Thoracic aorta (tissue), 2 donors: ENCODE measurements at regions not wholly inside any gene's neighbourhood (a gene's known extent, or its start where the extent isn't known, plus 50 kb on each side); places are given as distances from the start of the nearest gene placed in this dataset.

Source experiments
- ATAC-seq: fragments of 150-250 bp; one replicate; pipeline ENCODE4 v1.8.0; 2017; ENCODE audit warnings: low read depth; ENCODE audit not compliant: insufficient number of reproducible peaks, low FRiP score
- DNase-seq: peaks from one replicate; pipeline ENCODE4 v3.0.0-alpha.2; 2020; ENCODE audit warnings: low spot score
- H3K27ac ChIP-seq, 2 donors: fragments of 200-600 bp; sonication (generic); 1 replicate in 1 of 2; 2 replicates in 1 of 2; pipeline ENCODE4 v1.5.1; 2016; ENCODE audit warnings: mild to moderate bottlenecking in 2 of 2, moderate library complexity in 2 of 2
- H3K27me3 ChIP-seq: fragments of 200-600 bp; sonication (generic); replicated peaks from 2 replicates; pipeline ENCODE4 v1.6.0; 2016; ENCODE audit warnings: mild to moderate bottlenecking; ENCODE audit not compliant: insufficient read depth
- H3K36me3 ChIP-seq: fragments of 200-600 bp; sonication (generic); one replicate; pipeline ENCODE4 v1.5.1; 2016
- H3K4me1 ChIP-seq, 2 donors: fragments of 200-600 bp; sonication (generic); 1 replicate in 1 of 2; 2 replicates in 1 of 2; pipeline versions ENCODE4 v1.5.1 to v1.6.0; 2016; ENCODE audit warnings: low read depth in 2 of 2, mild to moderate bottlenecking in 1 of 2; ENCODE audit not compliant: control insufficient read depth in 1 of 2
- H3K4me3 ChIP-seq: fragments of 200-600 bp; sonication (generic); 2 replicates; pipeline ENCODE4 v1.5.1; 2016; ENCODE audit warnings: mild to moderate bottlenecking
- H3K9me3 ChIP-seq: fragments of 200-600 bp; sonication (generic); 2 replicates; pipeline ENCODE4 v1.5.1; 2016
- CTCF ChIP-seq: fragments of 200-600 bp; sonication (generic); IDR thresholded peaks from one replicate; pipeline ENCODE4 v1.5.1; 2019; ENCODE audit warnings: antibody characterized with exemption

GRCh38 chr11:23413057-23413456 lies 552.8 kb upstream of the CCDC179 start:
- H3K36me3 ChIP-seq = no peaks in the 10 kb centered on the region
- H3K4me1 ChIP-seq = no peaks in the 10 kb centered on the region
- DNase-seq (no peak), ATAC-seq (no peak)
- H3K9me3 ChIP-seq = peaks cover 3% of the 10 kb centered on the region
- no peak overlapping the region for H3K27ac ChIP-seq
- TF ChIP-seq CTCF = no peak
- H3K27me3 ChIP-seq = no peaks in the 10 kb centered on the region
- H3K4me3 ChIP-seq = no peak overlapping the region

- Histone ChIP-seq H3K4me1 (no peaks in the 10 kb centered on the region), H3K27ac (no peak overlapping the region), H3K36me3 (no peaks in the 10 kb centered on the region), H3K4me3 (no peak overlapping the region), H3K27me3 (no peaks in the 10 kb centered on the region), H3K9me3 (no peaks in the 10 kb centered on the region)
- DNase-seq = no peak
- ATAC-seq = no peak
- TF ChIP-seq CTCF = no peak
These were observed 562.8 kb upstream of the CCDC179 start for GRCh38 chr11:23423104-23423503.

GRCh38 chr11:23423656-23424055 lies 563.4 kb upstream of the CCDC179 start:
- Histone ChIP-seq H3K4me1 (no peaks in the 10 kb centered on the region), H3K36me3 (no peaks in the 10 kb centered on the region), H3K9me3 (no peaks in the 10 kb centered on the region), H3K4me3 (no peak overlapping the region), H3K27ac (no peak overlapping the region), H3K27me3 (no peaks in the 10 kb centered on the region)
- no peak for DNase-seq
- TF ChIP-seq CTCF = no peak
- no peak for ATAC-seq

DNA sequence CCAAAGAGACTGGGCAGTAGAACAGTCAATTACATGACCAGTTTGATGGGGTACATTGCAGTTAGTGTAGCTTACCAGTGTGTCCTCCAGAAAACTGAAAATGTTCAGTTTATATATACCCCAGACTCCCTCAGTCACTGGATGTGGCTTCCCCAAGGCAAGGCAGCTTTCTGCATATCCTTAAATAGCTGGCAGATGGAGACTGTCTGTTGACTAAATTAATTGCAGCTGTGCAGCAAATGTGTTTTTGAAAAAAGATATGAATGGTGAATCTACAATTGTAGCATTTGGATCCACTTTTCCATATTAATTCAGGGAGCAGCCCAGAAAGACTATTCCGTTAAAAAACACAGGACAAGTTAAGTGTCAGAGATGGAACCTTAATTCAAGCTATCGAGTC lies 565.1 kb upstream of the CCDC179 start:
- no peak for ATAC-seq
- TF ChIP-seq CTCF = no peak

DNA sequence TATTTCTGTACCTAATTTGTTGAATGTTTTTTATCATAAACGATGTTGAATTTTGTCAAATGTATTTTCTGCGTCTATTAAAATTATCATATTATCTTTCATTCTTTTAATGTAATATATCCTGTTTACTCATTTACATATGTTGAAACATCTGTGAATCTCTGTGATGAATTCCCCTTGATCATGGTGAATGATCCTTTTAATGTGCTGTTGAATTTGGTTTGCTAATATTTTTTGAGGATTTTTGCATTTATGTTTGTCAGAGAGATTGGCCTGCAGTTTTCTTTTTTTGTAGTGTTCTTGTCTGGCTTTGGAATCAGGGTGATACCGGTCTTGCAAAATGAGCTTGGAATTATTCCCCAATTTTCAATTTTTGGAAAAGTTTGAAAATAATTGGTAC lies 569.3 kb upstream of the CCDC179 start:
- DNase-seq (no peak), ATAC-seq (no peak)
- no peaks in the 10 kb centered on the region for H3K4me1 ChIP-seq
- H3K36me3 ChIP-seq = no peaks in the 10 kb centered on the region
- no peak overlapping the region for H3K4me3 ChIP-seq
- no peaks in the 10 kb centered on the region for H3K27me3 ChIP-seq
- no peak for TF ChIP-seq CTCF
- H3K9me3 ChIP-seq = no peaks in the 10 kb centered on the region
- H3K27ac ChIP-seq = no peak overlapping the region

More for the DNA sequence above, 565.1 kb upstream of the CCDC179 start:
- no peaks in the 10 kb centered on the region for H3K9me3 ChIP-seq
- H3K4me3 ChIP-seq = no peak overlapping the region
- no peaks in the 10 kb centered on the region for H3K36me3 ChIP-seq
- DNase-seq = no peak
- H3K27me3 ChIP-seq = no peaks in the 10 kb centered on the region
- no peaks in the 10 kb centered on the region for H3K4me1 ChIP-seq
- no peak overlapping the region for H3K27ac ChIP-seq
